ENCODE measurements at regions not wholly inside any gene's neighbourhood (a gene's known extent, or its start where the extent isn't known, plus 50 kb on each side); places are given as distances from the start of the nearest gene placed in this dataset.

DNA sequence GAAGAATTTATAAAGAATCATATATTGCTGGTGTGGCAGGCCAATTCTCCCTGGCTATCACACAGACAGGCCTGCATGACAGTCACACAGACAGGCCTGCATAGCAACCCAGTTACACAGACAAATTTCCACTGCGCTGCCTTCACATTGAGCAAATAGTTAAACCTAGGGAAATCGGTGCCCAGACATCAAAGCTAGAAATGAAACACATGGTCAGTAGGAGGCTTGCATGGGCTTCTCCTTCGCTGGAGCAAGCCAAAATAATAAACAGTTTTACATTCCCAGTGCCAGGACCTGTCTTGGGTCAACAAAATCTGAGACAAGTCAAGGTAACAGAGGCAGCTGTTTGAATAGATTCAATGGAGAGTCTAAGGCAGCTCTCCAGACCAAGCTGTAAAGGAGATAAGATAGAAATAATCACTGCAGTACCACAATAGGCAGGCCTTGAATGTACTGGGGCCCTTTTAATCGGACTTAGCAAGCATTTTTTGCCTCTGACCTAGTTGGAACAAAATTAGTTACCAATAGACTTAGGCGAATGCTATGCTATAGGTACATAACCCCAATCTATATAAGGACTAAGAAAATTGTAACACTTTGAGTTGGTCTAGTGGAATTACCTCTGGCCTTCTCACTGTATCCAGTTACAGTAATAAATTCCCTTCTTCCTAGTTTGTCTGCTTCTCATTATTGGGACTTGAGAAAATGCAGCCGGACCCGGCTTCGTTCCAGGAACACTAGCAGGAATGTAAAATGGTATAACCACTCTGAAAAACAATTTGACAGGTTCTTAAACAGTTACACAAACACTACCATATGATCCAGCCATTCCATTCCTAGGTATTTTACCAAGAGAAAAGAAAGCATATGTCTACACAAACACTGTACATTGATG, 274.7 kb upstream of the UBE2E2 start:
- H2AFZ ChIP-seq (ENCODE audit: low read depth) = no peak overlapping the region
- H3K9me2 ChIP-seq = no peaks in the 10 kb centered on the region
- H3K4me1 ChIP-seq (ENCODE audit: control insufficient read depth in 1 of 2, insufficient read depth in 2 of 2, low read depth in 1 of 2, low read length in 1 of 2) = no peaks in the 10 kb centered on the region
- H3K27me3 ChIP-seq (ENCODE audit: insufficient read depth) = no peaks in the 10 kb centered on the region
- no peak overlapping the region for H3K27ac ChIP-seq (ENCODE audit: low read depth in 2 of 2, low read length in 1 of 2)
- whole genome bisulfite sequencing (ENCODE audit: low lambda C conversion rate) = 62% methylated on average over 7 of the region's 8 CpGs
- no peak overlapping the region for H3K4me3 ChIP-seq (ENCODE audit: low read depth in 2 of 2, low read length in 1 of 2)
- H3K9me3 ChIP-seq = no peaks in the 10 kb centered on the region
- no peaks in the 10 kb centered on the region for H3K36me3 ChIP-seq (replicated peaks in 1 of 2; ENCODE audit: control insufficient read depth in 1 of 2, insufficient read depth in 2 of 2, low read length in 1 of 2)
- no peaks in the 10 kb centered on the region for H4K20me1 ChIP-seq (ENCODE audit: insufficient read depth)
- no peak overlapping the region for H3K9ac ChIP-seq
- ChIA-PET CTCF (no interaction called here), POLR2A (no interaction called here)
- TF ChIP-seq RXRA (IDR thresholded peaks at IDR 0.05; ENCODE audit: borderline replicate concordance, low read depth) = no peak
- TF ChIP-seq, protein P1, sequence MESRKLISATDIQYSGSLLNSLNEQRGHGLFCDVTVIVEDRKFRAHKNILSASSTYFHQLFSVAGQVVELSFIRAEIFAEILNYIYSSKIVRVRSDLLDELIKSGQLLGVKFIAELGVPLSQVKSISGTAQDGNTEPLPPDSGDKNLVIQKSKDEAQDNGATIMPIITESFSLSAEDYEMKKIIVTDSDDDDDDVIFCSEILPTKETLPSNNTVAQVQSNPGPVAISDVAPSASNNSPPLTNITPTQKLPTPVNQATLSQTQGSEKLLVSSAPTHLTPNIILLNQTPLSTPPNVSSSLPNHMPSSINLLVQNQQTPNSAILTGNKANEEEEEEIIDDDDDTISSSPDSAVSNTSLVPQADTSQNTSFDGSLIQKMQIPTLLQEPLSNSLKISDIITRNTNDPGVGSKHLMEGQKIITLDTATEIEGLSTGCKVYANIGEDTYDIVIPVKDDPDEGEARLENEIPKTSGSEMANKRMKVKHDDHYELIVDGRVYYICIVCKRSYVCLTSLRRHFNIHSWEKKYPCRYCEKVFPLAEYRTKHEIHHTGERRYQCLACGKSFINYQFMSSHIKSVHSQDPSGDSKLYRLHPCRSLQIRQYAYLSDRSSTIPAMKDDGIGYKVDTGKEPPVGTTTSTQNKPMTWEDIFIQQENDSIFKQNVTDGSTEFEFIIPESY (IDR thresholded peaks at IDR 0.05; ENCODE audit: borderline replicate concordance, low read depth) = no peak
- TF ChIP-seq MEF2A (IDR thresholded peaks at IDR 0.05; ENCODE audit: borderline replicate concordance, low read depth) = no peak
- TF ChIP-seq EZH2phosphoT487 (IDR thresholded peaks at IDR 0.05; ENCODE audit: borderline replicate concordance, low read depth) = no peak
- no peak for TF ChIP-seq FOXM1 (IDR thresholded peaks at IDR 0.05; ENCODE audit: low read depth)
- TF ChIP-seq, protein P2, sequence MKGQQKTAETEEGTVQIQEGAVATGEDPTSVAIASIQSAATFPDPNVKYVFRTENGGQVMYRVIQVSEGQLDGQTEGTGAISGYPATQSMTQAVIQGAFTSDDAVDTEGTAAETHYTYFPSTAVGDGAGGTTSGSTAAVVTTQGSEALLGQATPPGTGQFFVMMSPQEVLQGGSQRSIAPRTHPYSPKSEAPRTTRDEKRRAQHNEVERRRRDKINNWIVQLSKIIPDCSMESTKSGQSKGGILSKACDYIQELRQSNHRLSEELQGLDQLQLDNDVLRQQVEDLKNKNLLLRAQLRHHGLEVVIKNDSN (IDR thresholded peaks at IDR 0.05; ENCODE audit: borderline replicate concordance, low read depth) = no peak
- no peak for TF ChIP-seq TAF1 (IDR thresholded peaks at IDR 0.05; ENCODE audit: borderline replicate concordance, low read depth, low read length)
- no peak for TF ChIP-seq EP300 (IDR thresholded peaks at IDR 0.05; ENCODE audit: borderline replicate concordance in 1 of 2, low read depth in 1 of 2, low read length in 1 of 2)
- no peak for DNase-seq
- H3F3A ChIP-seq (replicated peaks; ENCODE audit: insufficient read depth) = no peaks in the 10 kb centered on the region
- H3K79me2 ChIP-seq (ENCODE audit: insufficient read depth) = no peaks in the 10 kb centered on the region
- H3K4me2 ChIP-seq = no peak overlapping the region

DNA sequence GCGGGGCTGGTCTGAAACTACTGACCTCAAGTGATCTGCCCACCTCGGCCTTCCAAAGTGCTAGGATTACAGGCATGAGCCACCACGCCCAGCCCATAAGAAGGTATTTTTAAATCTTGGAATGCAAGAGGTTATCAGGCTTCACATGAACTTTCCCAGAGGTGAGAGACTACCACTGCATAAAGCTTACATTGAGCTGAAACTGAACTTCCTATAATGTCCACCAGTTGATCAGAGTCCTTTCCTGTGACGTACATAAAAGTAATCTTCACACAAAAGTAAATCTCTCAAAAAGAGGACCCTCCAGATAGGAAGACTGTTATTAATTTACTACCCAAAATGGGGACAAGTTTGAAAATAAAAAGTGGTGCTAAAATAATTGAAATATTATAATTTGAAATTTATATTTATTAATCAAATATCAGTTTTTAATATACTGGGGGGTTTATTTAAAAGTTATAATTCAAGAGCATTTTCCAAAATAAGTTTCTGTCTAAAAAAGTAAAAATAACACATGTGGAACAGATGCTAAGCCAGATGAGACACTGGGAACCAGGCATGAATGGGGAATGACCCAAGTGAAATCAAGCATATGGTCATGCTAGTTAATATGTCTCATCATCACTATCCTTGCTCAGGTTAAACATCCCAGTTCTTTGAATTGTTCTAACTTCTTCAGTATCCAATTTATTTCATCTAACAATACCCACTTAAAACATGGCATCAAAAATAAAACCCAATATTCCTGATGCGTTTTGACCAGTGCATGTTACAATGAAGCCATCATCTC, 269.9 kb upstream of the UBE2E2 start:
- Histone ChIP-seq H3K4me2 (no peak overlapping the region), H3K9me3 (no peaks in the 10 kb centered on the region), H3K79me2 (ENCODE audit: insufficient read depth) (no peaks in the 10 kb centered on the region), H2AFZ (ENCODE audit: low read depth) (no peak overlapping the region), H3K9ac (no peak overlapping the region), H3K36me3 (replicated peaks in 1 of 2; ENCODE audit: control insufficient read depth in 1 of 2, insufficient read depth in 2 of 2, low read length in 1 of 2) (no peaks in the 10 kb centered on the region), H3K4me3 (ENCODE audit: low read depth in 2 of 2, low read length in 1 of 2) (no peak overlapping the region), H3F3A (replicated peaks; ENCODE audit: insufficient read depth) (no peaks in the 10 kb centered on the region), H4K20me1 (ENCODE audit: insufficient read depth) (no peaks in the 10 kb centered on the region), H3K9me2 (no peaks in the 10 kb centered on the region), H3K4me1 (ENCODE audit: control insufficient read depth in 1 of 2, insufficient read depth in 2 of 2, low read depth in 1 of 2, low read length in 1 of 2) (no peaks in the 10 kb centered on the region), H3K27me3 (ENCODE audit: insufficient read depth) (no peaks in the 10 kb centered on the region), H3K27ac (ENCODE audit: low read depth in 2 of 2, low read length in 1 of 2) (no peak overlapping the region)
- ChIA-PET POLR2A (no interaction called here), CTCF (interaction anchor here (1.3 kb wide), 1 partner anchor 11 kb away, joined by 5 read pairs; no protein-coding TSS in a partner anchor)
- no peak for DNase-seq
- WGBS (ENCODE audit: low lambda C conversion rate) = 62% methylated on average over 4 of the region's 5 CpGs
- TF ChIP-seq TAF1 (IDR thresholded peaks at IDR 0.05; ENCODE audit: borderline replicate concordance, low read depth, low read length) (no peak), POLR2AphosphoS5 (IDR thresholded peaks at IDR 0.05; ENCODE audit: low read depth, low read length) (no peak), RXRA (IDR thresholded peaks at IDR 0.05; ENCODE audit: borderline replicate concordance, low read depth) (no peak), GATA2 (CRISPR knock-in tag; IDR thresholded peaks at IDR 0.05) (no peak), NFIC (IDR thresholded peaks at IDR 0.05; ENCODE audit: borderline replicate concordance) (no peak), CHD2 (IDR thresholded peaks at IDR 0.05; ENCODE audit: low read length, partially characterized antibody) (no peak), FOSL2 (IDR thresholded peaks at IDR 0.05; ENCODE audit: borderline replicate concordance, low read depth) (no peak), EP300 (IDR thresholded peaks at IDR 0.05; ENCODE audit: borderline replicate concordance in 1 of 2, low read depth in 1 of 2, low read length in 1 of 2) (no peak), SMC3 (IDR thresholded peaks at IDR 0.05; ENCODE audit: low read depth, low read length) (no peak), FOXM1 (IDR thresholded peaks at IDR 0.05; ENCODE audit: low read depth) (no peak), YY1 (IDR thresholded peaks at IDR 0.05; ENCODE audit: low read depth) (no peak)
- TF ChIP-seq, protein P2 (IDR thresholded peaks at IDR 0.05; ENCODE audit: borderline replicate concordance, low read depth) = no peak
- TF ChIP-seq, protein P3, sequence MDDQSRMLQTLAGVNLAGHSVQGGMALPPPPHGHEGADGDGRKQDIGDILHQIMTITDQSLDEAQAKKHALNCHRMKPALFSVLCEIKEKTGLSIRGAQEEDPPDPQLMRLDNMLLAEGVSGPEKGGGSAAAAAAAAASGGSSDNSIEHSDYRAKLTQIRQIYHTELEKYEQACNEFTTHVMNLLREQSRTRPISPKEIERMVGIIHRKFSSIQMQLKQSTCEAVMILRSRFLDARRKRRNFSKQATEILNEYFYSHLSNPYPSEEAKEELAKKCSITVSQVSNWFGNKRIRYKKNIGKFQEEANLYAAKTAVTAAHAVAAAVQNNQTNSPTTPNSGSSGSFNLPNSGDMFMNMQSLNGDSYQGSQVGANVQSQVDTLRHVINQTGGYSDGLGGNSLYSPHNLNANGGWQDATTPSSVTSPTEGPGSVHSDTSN (IDR thresholded peaks at IDR 0.05) = no peak
- TF ChIP-seq, protein P1 (IDR thresholded peaks at IDR 0.05; ENCODE audit: borderline replicate concordance, low read depth) = no peak

All from SK-N-SH (cell line).